Fibroblast of peridontal ligament (primary cell): ENCODE measurements at regions not wholly inside any gene's neighbourhood (a gene's known extent, or its start where the extent isn't known, plus 50 kb on each side); places are given as distances from the start of the nearest gene placed in this dataset.
"Not testable (repeated sequence)": the region's sequence is repeated elsewhere in the genome, so short reads cannot be mapped to it uniquely, and the experiment has no call there.

Experiments used
- DNase-seq: peaks from one replicate; pipeline ENCODE4 v3.0.0-alpha.2; 2010; ENCODE audit errors: extremely low read depth

DNA sequence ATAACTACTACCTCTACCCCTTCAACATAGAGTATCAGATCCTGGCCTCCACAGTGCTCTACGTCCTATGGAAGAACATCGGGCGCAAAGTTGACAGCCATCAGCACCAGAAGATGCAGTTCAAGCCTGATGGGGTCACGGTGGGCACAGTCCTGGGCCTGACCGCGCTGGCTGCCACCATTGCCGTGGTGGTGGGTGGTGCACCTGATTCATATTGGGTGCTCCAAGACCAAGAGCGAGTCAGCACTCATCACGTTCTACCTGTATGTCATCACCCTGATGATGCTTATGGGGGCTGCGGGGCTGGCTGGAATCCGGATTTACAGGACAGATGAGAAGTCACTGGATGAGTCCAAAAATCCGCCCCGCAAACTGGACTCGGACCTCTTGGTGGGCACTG, 846.4 kb downstream of the RPIA start:
- not testable (repeated sequence) for DNase-seq

DNA sequence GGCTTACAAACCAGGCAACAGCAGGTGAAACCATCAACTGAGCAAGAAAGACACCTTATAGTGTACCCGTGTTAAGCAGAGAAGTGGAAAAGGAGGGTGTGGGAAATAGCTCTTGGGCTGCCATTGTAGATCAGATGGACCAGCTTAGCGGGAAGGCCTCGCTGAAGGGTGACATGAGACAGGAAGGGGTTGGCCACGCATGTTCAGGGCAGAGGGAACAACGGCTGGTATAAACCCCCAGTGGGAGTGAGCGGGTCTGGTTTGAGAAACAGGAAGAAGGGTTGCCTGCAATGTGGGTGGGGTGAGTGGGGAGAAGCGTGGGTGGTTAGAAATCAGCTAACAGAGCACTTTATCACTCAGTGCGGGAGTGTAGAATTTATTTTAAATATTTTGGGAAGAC, 852.6 kb downstream of the RPIA start:
- not testable (repeated sequence) for DNase-seq

DNA sequence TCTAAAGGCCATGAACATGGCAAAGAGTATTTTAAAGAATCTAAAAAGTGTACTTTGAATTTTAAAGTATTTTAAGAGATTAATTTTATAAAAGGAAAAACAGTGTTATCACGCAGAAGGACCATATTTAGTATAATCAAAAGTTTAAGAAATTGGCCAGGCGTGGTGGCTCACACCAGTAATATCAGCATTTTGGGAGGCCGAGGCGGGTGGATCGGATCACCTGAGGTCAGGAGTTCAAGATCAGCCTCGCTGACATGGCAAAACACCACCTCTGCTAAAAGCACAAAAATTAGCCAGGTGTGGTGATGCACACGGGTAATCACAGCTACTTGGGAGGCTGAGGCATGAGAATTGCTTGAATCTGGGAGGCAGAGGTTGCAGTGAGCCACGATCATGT, 887.7 kb downstream of the RPIA start:
- DNase-seq, result not testable (repeated sequence)

DNA sequence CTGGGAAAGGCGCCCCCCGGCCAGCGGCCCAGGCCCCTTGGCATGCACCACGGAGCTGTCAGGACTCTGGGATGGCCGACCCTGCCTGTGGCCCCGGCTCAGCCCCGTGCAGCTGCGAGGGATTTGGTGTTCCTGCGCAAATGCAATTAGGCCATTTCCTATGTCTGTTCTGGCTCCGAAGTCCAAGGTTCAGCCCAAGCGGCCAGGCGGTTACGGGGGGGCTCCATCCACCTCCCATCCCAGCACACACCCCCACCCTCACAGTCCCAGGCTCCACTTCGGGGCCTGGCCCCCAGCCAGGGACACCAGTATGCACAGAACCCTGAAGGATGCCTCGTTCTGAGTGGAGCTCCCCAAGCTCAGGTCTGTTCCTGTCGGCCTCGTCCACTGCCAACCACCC, 891.3 kb downstream of the RPIA start:
- not testable (repeated sequence) for DNase-seq

DNA sequence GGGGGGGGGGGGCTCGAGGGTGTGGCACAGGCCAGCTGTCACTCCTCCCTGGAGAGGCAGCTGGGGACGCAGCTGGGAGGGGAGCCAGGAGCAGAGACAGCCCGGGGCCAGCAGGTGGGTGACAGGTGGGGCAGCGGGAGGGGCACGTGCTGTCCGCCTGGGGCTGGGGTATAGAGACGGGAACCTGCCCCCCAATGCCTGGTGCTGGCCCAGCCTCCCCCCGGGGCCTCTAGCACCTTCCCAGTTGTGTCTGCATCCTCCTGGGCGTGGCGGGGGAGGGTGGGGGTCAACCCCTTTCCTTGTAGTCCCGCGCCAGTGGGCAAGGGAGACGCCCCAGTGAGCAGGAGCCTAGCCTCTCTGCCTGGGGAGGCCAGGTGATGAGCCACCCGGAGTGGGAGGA, 892.6 kb downstream of the RPIA start:
- not testable (repeated sequence) for DNase-seq

DNA sequence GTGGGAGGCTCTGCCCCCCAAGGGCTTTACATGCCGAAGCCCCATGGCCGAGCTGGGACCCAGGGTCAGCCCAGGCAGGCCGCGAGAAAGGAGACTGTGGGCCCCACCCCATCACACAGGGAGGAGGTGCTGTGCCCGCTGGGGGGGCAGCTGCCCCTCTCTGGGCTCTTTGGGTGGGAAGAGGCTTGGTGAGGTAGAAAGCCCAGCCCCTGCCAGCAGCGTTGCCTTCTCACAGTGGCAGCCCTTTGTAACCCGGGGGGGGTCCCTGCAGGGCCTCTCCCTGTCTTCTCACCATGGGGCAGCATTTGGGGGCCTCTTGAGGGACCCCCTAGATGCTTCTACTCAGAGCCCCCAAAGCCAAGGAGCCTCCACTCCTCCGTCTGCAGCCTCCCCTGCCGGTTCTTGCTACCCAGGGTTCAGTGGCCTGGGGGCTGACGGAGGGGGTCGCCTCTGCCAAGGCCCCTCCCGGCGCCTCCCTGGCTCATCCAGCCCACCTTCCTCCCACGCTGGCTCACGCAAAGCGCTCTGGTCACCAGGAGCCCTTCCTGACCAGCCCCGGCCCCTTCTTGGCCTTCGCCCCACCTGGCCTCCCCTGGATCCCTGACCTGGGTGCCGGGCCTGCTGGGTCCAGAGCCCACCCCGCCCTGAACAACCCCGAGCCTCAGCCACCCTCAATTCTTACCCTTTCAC, 893.5 kb downstream of the RPIA start:
- DNase-seq, result not testable (repeated sequence)

- DNase-seq, result peak; percentile 44
Observed at GRCh38 chr2:89585558-89585920, 894.1 kb downstream of the RPIA start.

- DNase-seq, result not testable (repeated sequence)
Observed at GRCh38 chr2:89599843-89600242, 908.4 kb downstream of the RPIA start.

DNA sequence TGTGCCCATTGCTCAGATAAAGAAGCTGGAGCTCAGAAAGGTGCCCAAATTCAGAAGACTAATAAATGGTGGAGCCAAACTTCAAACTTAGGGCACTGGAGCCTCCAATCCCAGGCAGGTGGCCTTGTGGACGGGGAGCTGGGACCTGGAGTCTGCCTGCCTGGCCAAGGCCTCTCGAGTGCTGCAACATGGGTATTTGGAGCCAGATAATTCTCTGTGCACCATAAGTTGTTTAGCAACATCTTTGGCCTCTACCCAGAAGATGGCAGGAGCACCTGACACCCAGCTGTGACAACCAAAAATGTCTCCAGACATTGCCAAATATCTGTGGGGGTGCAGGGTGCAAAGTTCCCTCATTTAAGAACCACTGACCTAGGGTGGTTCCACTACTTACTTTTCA, 915.0 kb downstream of the RPIA start:
- not testable (repeated sequence) for DNase-seq

DNA sequence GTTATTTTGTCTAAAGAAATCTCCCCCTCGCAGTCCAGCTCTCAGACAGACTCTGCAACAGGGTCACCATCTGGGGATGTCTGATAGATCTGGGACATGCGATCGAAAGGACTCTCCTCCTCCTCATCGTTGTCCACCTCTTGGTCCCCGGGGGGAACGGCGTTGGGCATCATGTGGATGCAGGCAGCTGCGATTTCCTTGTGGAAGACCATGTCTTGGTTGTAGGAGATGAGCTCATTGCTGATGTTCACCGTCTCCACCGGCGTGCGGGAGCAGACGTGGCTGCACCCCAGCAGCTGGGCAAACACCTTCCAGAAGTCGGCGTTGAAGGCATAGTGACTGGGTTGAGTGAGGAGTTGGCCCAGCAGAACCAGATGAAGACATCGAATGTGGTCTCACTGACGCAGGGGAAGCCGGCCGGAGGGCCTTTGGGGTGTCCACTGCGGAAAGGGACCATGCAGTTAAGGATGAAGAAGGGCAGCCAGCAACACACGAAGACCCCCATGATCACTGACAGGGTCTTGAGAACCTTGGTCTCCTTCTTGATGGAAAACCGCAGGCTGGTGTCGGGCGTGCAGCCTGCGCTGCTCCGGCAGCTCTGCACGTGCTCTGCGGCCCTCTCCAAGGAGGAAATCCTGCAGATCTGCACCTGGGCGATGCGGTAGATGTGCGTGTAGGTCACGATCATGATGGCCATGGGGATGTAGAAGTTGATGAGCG, 918.9 kb downstream of the RPIA start:
- DNase-seq, result not testable (repeated sequence)

DNA sequence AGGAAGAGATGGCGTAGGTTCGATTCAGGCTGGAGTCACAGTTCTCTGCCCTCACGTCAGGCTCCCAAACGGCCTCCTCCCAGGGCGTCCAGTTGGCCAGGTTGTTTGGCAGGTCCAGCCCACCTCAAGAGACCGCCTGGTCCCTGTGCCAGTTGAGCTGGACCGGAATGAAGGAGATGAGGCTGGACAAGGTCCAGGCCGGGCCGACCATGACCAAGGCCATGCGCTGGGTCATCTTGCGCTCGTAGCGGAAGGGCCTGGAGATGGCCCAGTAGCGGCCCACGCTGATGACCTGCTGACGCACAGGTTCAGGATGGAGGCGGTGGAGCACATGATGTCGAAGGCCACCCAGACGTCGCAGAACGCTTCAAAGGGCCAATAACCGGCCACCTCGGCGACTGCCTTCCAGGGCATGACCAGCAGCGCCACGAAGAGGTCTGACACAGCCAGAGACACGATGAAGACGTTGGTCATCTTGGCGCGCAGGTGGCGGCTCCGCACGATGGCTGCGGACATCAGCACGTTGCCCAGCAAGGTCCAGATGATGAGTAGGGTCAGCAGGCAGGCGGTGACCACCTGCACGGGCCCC, 919.5 kb downstream of the RPIA start:
- DNase-seq, result not testable (repeated sequence)

GRCh38 chr2:89611710-89612109, 920.2 kb downstream of the RPIA start:
- DNase-seq, result not testable (repeated sequence)

- DNase-seq, result not testable (repeated sequence)
Observed at GRCh38 chr2:89649268-89649667, 957.8 kb downstream of the RPIA start.

DNA sequence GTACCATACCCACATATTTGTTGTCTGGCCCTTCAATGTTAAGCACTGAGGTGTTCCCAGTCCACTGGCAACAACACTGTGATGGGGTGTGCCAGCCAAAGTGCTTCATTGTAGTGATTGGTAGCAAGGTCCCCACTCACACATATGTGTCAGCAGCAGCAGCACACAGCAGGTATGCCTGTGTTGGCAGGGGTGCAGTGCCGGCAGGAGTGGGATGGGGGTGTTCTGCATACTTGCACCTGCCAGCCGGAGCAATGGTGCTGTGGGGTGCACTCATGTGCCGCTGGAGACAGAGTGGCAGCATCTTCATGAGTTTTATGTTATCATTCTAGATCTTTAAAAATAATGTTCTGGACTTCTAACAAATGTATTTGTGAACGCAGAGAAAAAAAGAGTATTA, 987.8 kb downstream of the RPIA start:
- DNase-seq, result not testable (repeated sequence)
